GM19025 (cell line): ENCODE measurements at regions not wholly inside any gene's neighbourhood (a gene's known extent, or its start where the extent isn't known, plus 50 kb on each side); places are given as distances from the start of the nearest gene placed in this dataset.

Experiments used
- ATAC-seq: cut with Tn5 transposase; IDR thresholded peaks from one replicate; pipeline ENCODE4 v1.9.1; 2021; ENCODE audit warnings: mild to moderate bottlenecking, low read depth, moderate library complexity; ENCODE audit not compliant: unreplicated experiment

- ATAC-seq: no peak
Measured at GRCh38 chr14:98244162-98244948, 1027.6 kb downstream of the BCL11B start.

- ATAC-seq: no peak
Measured at GRCh38 chr14:98244966-98245569, 1026.9 kb downstream of the BCL11B start.

GRCh38 chr14:98249057-98249456 is 1022.9 kb downstream of the BCL11B start:
- ATAC-seq: no peak

GRCh38 chr14:98249476-98249875 is 1022.5 kb downstream of the BCL11B start:
- no peak for ATAC-seq

GRCh38 chr14:98252820-98253219 is 1019.2 kb downstream of the BCL11B start:
- ATAC-seq: no peak

GRCh38 chr14:98259881-98260280 is 1012.1 kb downstream of the BCL11B start:
- no peak for ATAC-seq

GRCh38 chr14:98262566-98262965 is 1009.4 kb downstream of the BCL11B start:
- ATAC-seq: no peak

- no peak for ATAC-seq
Measured at GRCh38 chr14:98269533-98269932, 1002.5 kb downstream of the BCL11B start.

GRCh38 chr14:98270201-98270600 is 1001.8 kb downstream of the BCL11B start:
- no peak for ATAC-seq

- no peak for ATAC-seq
Measured at GRCh38 chr14:98274596-98274995, 997.4 kb downstream of the BCL11B start.

GRCh38 chr14:98278800-98279199 is 993.2 kb downstream of the BCL11B start:
- no peak for ATAC-seq

- ATAC-seq: no peak
Measured at GRCh38 chr14:98280436-98280835, 991.6 kb downstream of the BCL11B start.

GRCh38 chr14:98288825-98289224 is 983.2 kb downstream of the BCL11B start:
- ATAC-seq: no peak

- ATAC-seq: no peak
Measured at GRCh38 chr14:98290596-98290995, 981.4 kb downstream of the BCL11B start.

- ATAC-seq: no peak
Measured at GRCh38 chr14:98292191-98292590, 979.8 kb downstream of the BCL11B start.

- no peak for ATAC-seq
Measured at GRCh38 chr14:98293576-98293975, 978.4 kb downstream of the BCL11B start.

- no peak for ATAC-seq
Measured at GRCh38 chr14:98296895-98297294, 975.1 kb downstream of the BCL11B start.

- ATAC-seq: no peak
Measured at GRCh38 chr14:98297567-98297966, 974.4 kb downstream of the BCL11B start.

GRCh38 chr14:98298481-98299244 is 973.3 kb downstream of the BCL11B start:
- ATAC-seq: no peak

GRCh38 chr14:98301681-98302080 is 970.3 kb downstream of the BCL11B start:
- no peak for ATAC-seq

GRCh38 chr14:98304574-98304973 is 967.4 kb downstream of the BCL11B start:
- no peak for ATAC-seq
